ENCODE measurements at regions not wholly inside any gene's neighbourhood (a gene's known extent, or its start where the extent isn't known, plus 50 kb on each side); places are given as distances from the start of the nearest gene placed in this dataset.

- TF ChIP-seq GATA2 (IDR thresholded peaks at IDR 0.05; ENCODE audit: low read depth, low read length): no peak
- no peak for TF ChIP-seq GATA3 (IDR thresholded peaks at IDR 0.05; ENCODE audit: low read depth, low read length)
These were observed 72.0 kb upstream of the NR4A3 start for GRCh38 chr9:99749641-99750040.

GRCh38 chr9:99750526-99750925 is 71.2 kb upstream of the NR4A3 start:
- no peak for TF ChIP-seq GATA3 (IDR thresholded peaks at IDR 0.05; ENCODE audit: low read depth, low read length)
- TF ChIP-seq GATA2 (IDR thresholded peaks at IDR 0.05; ENCODE audit: low read depth, low read length): no peak

- TF ChIP-seq GATA3 (IDR thresholded peaks at IDR 0.05; ENCODE audit: low read depth, low read length) (no peak), GATA2 (IDR thresholded peaks at IDR 0.05; ENCODE audit: low read depth, low read length) (no peak)
These were observed 69.1 kb upstream of the NR4A3 start for GRCh38 chr9:99752417-99753109.

- no peak for TF ChIP-seq GATA2 (IDR thresholded peaks at IDR 0.05; ENCODE audit: low read depth, low read length)
- TF ChIP-seq GATA3 (IDR thresholded peaks at IDR 0.05; ENCODE audit: low read depth, low read length): no peak
These were observed 68.2 kb upstream of the NR4A3 start for GRCh38 chr9:99753436-99753835.

GRCh38 chr9:99760421-99760820 is 61.3 kb upstream of the NR4A3 start:
- TF ChIP-seq GATA3 (IDR thresholded peaks at IDR 0.05; ENCODE audit: low read depth, low read length) (no peak), GATA2 (IDR thresholded peaks at IDR 0.05; ENCODE audit: low read depth, low read length) (no peak)

GRCh38 chr9:99762470-99762869 is 59.2 kb upstream of the NR4A3 start:
- no peak for TF ChIP-seq GATA2 (IDR thresholded peaks at IDR 0.05; ENCODE audit: low read depth, low read length)
- no peak for TF ChIP-seq GATA3 (IDR thresholded peaks at IDR 0.05; ENCODE audit: low read depth, low read length)
